ENCODE measurements at regions not wholly inside any gene's neighbourhood (a gene's known extent, or its start where the extent isn't known, plus 50 kb on each side); places are given as distances from the start of the nearest gene placed in this dataset.

- no peak for TF ChIP-seq POLR2A (IDR thresholded peaks at IDR 0.05; ENCODE audit: extremely low read depth, insufficient read length)
- no peak for TF ChIP-seq CTCF (IDR thresholded peaks at IDR 0.05; ENCODE audit: low read depth, low read length)
- no peak for TF ChIP-seq MYC (IDR thresholded peaks at IDR 0.05; ENCODE audit: low read depth, low read length)
These were observed 585.7 kb downstream of the ACTL7B start for GRCh38 chr9:108270051-108270450.
